BJ (cell line): ENCODE measurements at regions not wholly inside any gene's neighbourhood (a gene's known extent, or its start where the extent isn't known, plus 50 kb on each side); places are given as distances from the start of the nearest gene placed in this dataset.

ENCODE experiments used
- CTCF ChIA-PET: fragments of 350-600 bp; formaldehyde crosslinking; extraction: SDS; loops from one replicate; lab custom pipeline; 2021; ENCODE audit warnings: antibody characterized with exemption, inconsistent platforms; lab: Yijun Ruan, JAX
- POLR2A ChIA-PET: fragments of 300-600 bp; sonication (Branson Sonifier 250); formaldehyde crosslinking; extraction: SDS; loops from one replicate; lab custom pipeline; 2021; ENCODE audit warnings: antibody characterized with exemption; lab: Charles Lee
- DNase-seq: peaks from one replicate; pipeline ENCODE4 v3.0.0-alpha.2; 2011; ENCODE audit warnings: low read depth
- H3K27me3 ChIP-seq: 2 replicates; pipeline ENCODE4 v1.6.0; 2011; ENCODE audit warnings: low read length; ENCODE audit not compliant: control insufficient read depth, insufficient read depth
- H3K36me3 ChIP-seq: 2 replicates; pipeline ENCODE4 v1.5.1; 2011; ENCODE audit warnings: low read length; ENCODE audit not compliant: control insufficient read depth, insufficient read depth
- H3K4me3 ChIP-seq: 2 replicates; pipeline ENCODE4 v1.5.1; 2011; ENCODE audit warnings: low read depth, mild to moderate bottlenecking, control low read depth, low read length
- TF ChIP-seq, protein P1 (sequence below): IDR thresholded peaks from 2 replicates; pipeline ENCODE4 v1.5.1; 2011; ENCODE audit warnings: low read depth, mild to moderate bottlenecking, control low read depth, inconsistent platforms, low read length, moderate library complexity; ENCODE audit not compliant: insufficient read depth

- H3K36me3 ChIP-seq, result no peaks in the 10 kb centered on the region
- H3K4me3 ChIP-seq, result no peak overlapping the region
- H3K27me3 ChIP-seq, result no peaks in the 10 kb centered on the region
- TF ChIP-seq, protein P1, sequence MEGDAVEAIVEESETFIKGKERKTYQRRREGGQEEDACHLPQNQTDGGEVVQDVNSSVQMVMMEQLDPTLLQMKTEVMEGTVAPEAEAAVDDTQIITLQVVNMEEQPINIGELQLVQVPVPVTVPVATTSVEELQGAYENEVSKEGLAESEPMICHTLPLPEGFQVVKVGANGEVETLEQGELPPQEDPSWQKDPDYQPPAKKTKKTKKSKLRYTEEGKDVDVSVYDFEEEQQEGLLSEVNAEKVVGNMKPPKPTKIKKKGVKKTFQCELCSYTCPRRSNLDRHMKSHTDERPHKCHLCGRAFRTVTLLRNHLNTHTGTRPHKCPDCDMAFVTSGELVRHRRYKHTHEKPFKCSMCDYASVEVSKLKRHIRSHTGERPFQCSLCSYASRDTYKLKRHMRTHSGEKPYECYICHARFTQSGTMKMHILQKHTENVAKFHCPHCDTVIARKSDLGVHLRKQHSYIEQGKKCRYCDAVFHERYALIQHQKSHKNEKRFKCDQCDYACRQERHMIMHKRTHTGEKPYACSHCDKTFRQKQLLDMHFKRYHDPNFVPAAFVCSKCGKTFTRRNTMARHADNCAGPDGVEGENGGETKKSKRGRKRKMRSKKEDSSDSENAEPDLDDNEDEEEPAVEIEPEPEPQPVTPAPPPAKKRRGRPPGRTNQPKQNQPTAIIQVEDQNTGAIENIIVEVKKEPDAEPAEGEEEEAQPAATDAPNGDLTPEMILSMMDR, result no peak
- CTCF ChIA-PET, result no interaction called here
- no peak for DNase-seq
- POLR2A ChIA-PET, result no interaction called here
Observed at GRCh38 chr10:109277456-109277855, 645.9 kb downstream of the XPNPEP1 start.

DNA sequence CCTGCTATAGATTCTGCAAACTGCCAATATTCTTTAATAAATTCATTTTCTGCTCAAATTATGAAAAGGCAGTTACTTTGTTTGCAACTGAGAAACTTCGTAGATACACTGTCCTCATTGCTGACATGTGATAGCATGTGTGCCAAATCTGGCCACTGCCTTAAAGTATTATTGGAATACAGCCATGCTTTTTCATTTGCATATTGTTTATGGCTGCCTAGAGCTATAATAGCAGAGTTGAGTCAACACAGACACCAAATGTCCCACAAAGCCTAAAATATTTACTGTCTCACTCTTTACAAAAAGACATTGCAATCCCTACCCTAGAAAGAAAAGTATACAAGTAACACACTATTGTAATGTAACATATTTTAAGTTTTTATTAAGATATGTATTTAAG lies 647.4 kb downstream of the XPNPEP1 start:
- DNase-seq, result no peak
- ChIA-PET CTCF (no interaction called here), POLR2A (no interaction called here)
- Histone ChIP-seq H3K27me3 (no peaks in the 10 kb centered on the region), H3K36me3 (no peaks in the 10 kb centered on the region), H3K4me3 (no peak overlapping the region)
- TF ChIP-seq, protein P1, result no peak

- no peaks in the 10 kb centered on the region for H3K27me3 ChIP-seq
- no peak for DNase-seq
- no peaks in the 10 kb centered on the region for H3K36me3 ChIP-seq
- no peak overlapping the region for H3K4me3 ChIP-seq
- TF ChIP-seq, protein P1, result no peak
- ChIA-PET POLR2A (no interaction called here), CTCF (no interaction called here)
Observed at GRCh38 chr10:109274681-109275080, 648.6 kb downstream of the XPNPEP1 start.

- no peaks in the 10 kb centered on the region for H3K27me3 ChIP-seq
- ChIA-PET CTCF (no interaction called here), POLR2A (no interaction called here)
- H3K4me3 ChIP-seq, result no peak overlapping the region
- no peaks in the 10 kb centered on the region for H3K36me3 ChIP-seq
- TF ChIP-seq, protein P1, result no peak
- no peak for DNase-seq
Observed at GRCh38 chr10:109270173-109270572, 653.1 kb downstream of the XPNPEP1 start.

DNA sequence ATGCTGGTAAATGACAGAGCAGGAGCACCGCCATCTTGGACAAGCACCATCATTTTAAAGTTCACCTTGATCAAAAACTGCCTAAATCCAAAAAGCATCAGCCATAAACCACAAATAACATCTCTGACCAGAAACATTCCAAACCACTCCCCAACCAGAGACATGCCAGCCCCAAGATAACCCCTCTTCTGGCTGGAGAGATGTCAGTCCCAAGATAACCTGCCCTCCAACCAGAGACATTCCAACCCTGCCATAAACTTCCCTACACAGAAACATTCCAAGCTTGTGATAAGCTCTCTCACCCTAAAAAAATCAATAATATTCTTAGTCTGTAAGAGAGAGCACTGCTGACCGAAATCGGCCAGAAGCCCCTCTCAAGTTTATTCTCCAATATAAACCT lies 659.3 kb downstream of the XPNPEP1 start:
- ChIA-PET CTCF (no interaction called here), POLR2A (no interaction called here)
- TF ChIP-seq, protein P1, result no peak

More for the DNA sequence above, 659.3 kb downstream of the XPNPEP1 start:
- no peak overlapping the region for H3K4me3 ChIP-seq
- no peaks in the 10 kb centered on the region for H3K27me3 ChIP-seq
- no peaks in the 10 kb centered on the region for H3K36me3 ChIP-seq
- DNase-seq, result no peak
